Parathyroid adenoma (tissue), 2 donors: ENCODE measurements at regions not wholly inside any gene's neighbourhood (a gene's known extent, or its start where the extent isn't known, plus 50 kb on each side); places are given as distances from the start of the nearest gene placed in this dataset.

Source experiments
- H2AFZ ChIP-seq: fragments of 300-600 bp; sonication (generic); one replicate; pipeline ENCODE4 v1.7.0; 2017; ENCODE audit warnings: antibody characterized with exemption, mild to moderate bottlenecking
- H3K27ac ChIP-seq: fragments of 300-600 bp; sonication (generic); one replicate; pipeline ENCODE4 v1.7.0; 2017
- H3K27me3 ChIP-seq: fragments of 300-600 bp; sonication (generic); one replicate; pipeline ENCODE4 v1.7.0; 2017; ENCODE audit warnings: low read length; ENCODE audit not compliant: control insufficient read depth, insufficient read depth
- H3K36me3 ChIP-seq: fragments of 300-600 bp; sonication (generic); one replicate; pipeline ENCODE4 v1.7.0; 2017; ENCODE audit warnings: low read length; ENCODE audit not compliant: control insufficient read depth, insufficient read depth
- H3K4me1 ChIP-seq: fragments of 300-600 bp; sonication (generic); one replicate; pipeline ENCODE4 v1.7.0; 2017; ENCODE audit warnings: control low read depth
- H3K4me2 ChIP-seq: fragments of 300-600 bp; sonication (generic); one replicate; pipeline ENCODE4 v1.7.0; 2017; ENCODE audit warnings: low read length
- H3K4me3 ChIP-seq: fragments of 300-600 bp; sonication (generic); one replicate; pipeline ENCODE4 v1.7.0; 2017; ENCODE audit warnings: low read depth, low read length
- H3K79me2 ChIP-seq: fragments of 300-600 bp; sonication (generic); one replicate; pipeline ENCODE4 v1.7.0; 2017; ENCODE audit warnings: control low read depth
- H3K9ac ChIP-seq: fragments of 300-600 bp; sonication (generic); one replicate; pipeline ENCODE4 v1.7.0; 2017; ENCODE audit warnings: mild to moderate bottlenecking
- H3K9me3 ChIP-seq: fragments of 300-600 bp; sonication (generic); one replicate; pipeline ENCODE4 v1.7.0; 2017; ENCODE audit warnings: low read length; ENCODE audit not compliant: control insufficient read depth
- CTCF ChIP-seq: fragments of 300-600 bp; sonication (generic); IDR thresholded peaks from one replicate; pipeline ENCODE4 v1.7.0; 2017; ENCODE audit warnings: antibody characterized with exemption, mild to moderate bottlenecking
- donor health status: primary hyperparathyroidism.

- Histone ChIP-seq H3K9ac (no peak overlapping the region), H3K36me3 (no peaks in the 10 kb centered on the region), H3K27ac (no peak overlapping the region), H3K27me3 (no peaks in the 10 kb centered on the region), H3K79me2 (no peaks in the 10 kb centered on the region), H3K4me1 (peaks cover 2% of the 10 kb centered on the region), H3K9me3 (no peaks in the 10 kb centered on the region), H3K4me3 (no peak overlapping the region), H3K4me2 (no peak overlapping the region), H2AFZ (no peak overlapping the region)
- TF ChIP-seq CTCF, result no peak
These were observed 353.2 kb upstream of the TRIB2 start for GRCh38 chr2:12363569-12363968.

- Histone ChIP-seq H3K4me3 (no peak overlapping the region), H3K9ac (no peak overlapping the region), H3K27ac (no peak overlapping the region), H3K9me3 (no peaks in the 10 kb centered on the region), H3K79me2 (no peaks in the 10 kb centered on the region), H2AFZ (no peak overlapping the region), H3K4me1 (peaks cover 2% of the 10 kb centered on the region), H3K27me3 (no peaks in the 10 kb centered on the region), H3K36me3 (no peaks in the 10 kb centered on the region), H3K4me2 (no peak overlapping the region)
- no peak for TF ChIP-seq CTCF
These were observed 347.2 kb upstream of the TRIB2 start for GRCh38 chr2:12369566-12369965.

GRCh38 chr2:12376025-12376424, 340.7 kb upstream of the TRIB2 start:
- Histone ChIP-seq H3K27me3 (no peaks in the 10 kb centered on the region), H2AFZ (no peak overlapping the region), H3K4me2 (no peak overlapping the region), H3K79me2 (no peaks in the 10 kb centered on the region), H3K9ac (no peak overlapping the region), H3K27ac (no peak overlapping the region), H3K4me1 (no peaks in the 10 kb centered on the region), H3K36me3 (no peaks in the 10 kb centered on the region), H3K4me3 (no peak overlapping the region), H3K9me3 (no peaks in the 10 kb centered on the region)
- no peak for TF ChIP-seq CTCF

GRCh38 chr2:12379143-12379542, 337.6 kb upstream of the TRIB2 start:
- no peak overlapping the region for H2AFZ ChIP-seq
- no peaks in the 10 kb centered on the region for H3K4me1 ChIP-seq
- H3K9me3 ChIP-seq, result no peaks in the 10 kb centered on the region
- H3K27ac ChIP-seq, result no peak overlapping the region
- no peak overlapping the region for H3K4me2 ChIP-seq
- no peaks in the 10 kb centered on the region for H3K36me3 ChIP-seq
- no peak overlapping the region for H3K4me3 ChIP-seq
- H3K79me2 ChIP-seq, result no peaks in the 10 kb centered on the region
- no peak for TF ChIP-seq CTCF
- no peak overlapping the region for H3K9ac ChIP-seq
- no peaks in the 10 kb centered on the region for H3K27me3 ChIP-seq

- no peak overlapping the region for H3K9ac ChIP-seq
- H3K36me3 ChIP-seq, result no peaks in the 10 kb centered on the region
- H3K27ac ChIP-seq, result no peak overlapping the region
- no peak for TF ChIP-seq CTCF
- H3K4me1 ChIP-seq, result no peaks in the 10 kb centered on the region
- H3K4me2 ChIP-seq, result no peak overlapping the region
- no peaks in the 10 kb centered on the region for H3K9me3 ChIP-seq
- H3K4me3 ChIP-seq, result no peak overlapping the region
- H3K27me3 ChIP-seq, result no peaks in the 10 kb centered on the region
- no peak overlapping the region for H2AFZ ChIP-seq
- H3K79me2 ChIP-seq, result no peaks in the 10 kb centered on the region
These were observed 335.0 kb upstream of the TRIB2 start for GRCh38 chr2:12381543-12382325.
